DND-41 (cell line): ENCODE measurements at regions not wholly inside any gene's neighbourhood (a gene's known extent, or its start where the extent isn't known, plus 50 kb on each side); places are given as distances from the start of the nearest gene placed in this dataset.

ENCODE experiments used
- ATAC-seq: fragments of 200-7000 bp; cut with Tn5 transposase; 3 replicates; pipeline ENCODE4 v1.9.1; 2021; ENCODE audit warnings: low read depth; ENCODE audit not compliant: insufficient read depth
- DNase-seq: peaks from one replicate; pipeline ENCODE4 v3.0.0-alpha.2; 2020
- H2AFZ ChIP-seq: 2 replicates; pipeline ENCODE4 v1.6.0; 2012; ENCODE audit warnings: low read depth, low read length
- H3K27ac ChIP-seq: 2 replicates; pipeline ENCODE4 v1.5.1; 2012; ENCODE audit warnings: low read length, inconsistent platforms
- H3K27me3 ChIP-seq: fragments of 200-600 bp; sonication (generic); 2 replicates; pipeline ENCODE4 v1.6.0; 2012; ENCODE audit warnings: low read length, mild to moderate bottlenecking, inconsistent platforms; ENCODE audit not compliant: insufficient read depth, poor library complexity
- H3K36me3 ChIP-seq: 2 replicates; pipeline ENCODE4 v1.5.1; 2012; ENCODE audit warnings: low read length, inconsistent platforms; ENCODE audit not compliant: insufficient read depth
- H3K4me1 ChIP-seq: 2 replicates; pipeline ENCODE4 v1.5.1; 2012; ENCODE audit warnings: mild to moderate bottlenecking, low read length; ENCODE audit not compliant: insufficient read depth
- H3K4me2 ChIP-seq: 2 replicates; pipeline ENCODE4 v1.6.0; 2012; ENCODE audit warnings: mild to moderate bottlenecking, moderate library complexity, low read length, inconsistent platforms; ENCODE audit not compliant: insufficient read depth
- H3K4me3 ChIP-seq, 2 experiments: fragments of 200-600 bp in 1 of 2; shearing (Covaris generic) in 1 of 2; 2 replicates each; pipeline ENCODE4 v1.5.1; 2012 to 2016; ENCODE audit warnings: inconsistent platforms in 2 of 2, low read length in 2 of 2, mild to moderate bottlenecking in 2 of 2, low read depth in 1 of 2, moderate library complexity in 1 of 2
- H3K79me2 ChIP-seq: 2 replicates; pipeline ENCODE4 v1.6.0; 2012; ENCODE audit warnings: low read length, inconsistent platforms; ENCODE audit not compliant: insufficient read depth
- H3K9ac ChIP-seq: 2 replicates; pipeline ENCODE4 v1.6.0; 2012; ENCODE audit warnings: low read depth, mild to moderate bottlenecking, inconsistent platforms, low read length, moderate library complexity
- H3K9me3 ChIP-seq: 2 replicates; pipeline ENCODE4 v1.5.1; 2012; ENCODE audit warnings: low read length, moderate library complexity, mild to moderate bottlenecking, inconsistent platforms; ENCODE audit not compliant: insufficient read depth, severe bottlenecking
- H4K20me1 ChIP-seq: 2 replicates; pipeline ENCODE4 v1.6.0; 2012; ENCODE audit warnings: low read length; ENCODE audit not compliant: insufficient read depth
- EZH2 ChIP-seq: IDR thresholded peaks from 3 replicates; pipeline ENCODE4 v1.6.1; 2012; ENCODE audit warnings: borderline replicate concordance, low read depth, mild to moderate bottlenecking, moderate library complexity, low read length, inconsistent platforms; ENCODE audit not compliant: severe bottlenecking
- TF ChIP-seq, protein P1 (sequence below): IDR thresholded peaks from 2 replicates; pipeline ENCODE4 v1.5.1; 2012; ENCODE audit warnings: borderline replicate concordance, low read length, moderate library complexity, mild to moderate bottlenecking; ENCODE audit not compliant: poor library complexity, severe bottlenecking; ENCODE audit errors: extremely low read depth

- H3K27ac ChIP-seq: no peak overlapping the region
- no peak for TF ChIP-seq EZH2
- TF ChIP-seq, protein P1, sequence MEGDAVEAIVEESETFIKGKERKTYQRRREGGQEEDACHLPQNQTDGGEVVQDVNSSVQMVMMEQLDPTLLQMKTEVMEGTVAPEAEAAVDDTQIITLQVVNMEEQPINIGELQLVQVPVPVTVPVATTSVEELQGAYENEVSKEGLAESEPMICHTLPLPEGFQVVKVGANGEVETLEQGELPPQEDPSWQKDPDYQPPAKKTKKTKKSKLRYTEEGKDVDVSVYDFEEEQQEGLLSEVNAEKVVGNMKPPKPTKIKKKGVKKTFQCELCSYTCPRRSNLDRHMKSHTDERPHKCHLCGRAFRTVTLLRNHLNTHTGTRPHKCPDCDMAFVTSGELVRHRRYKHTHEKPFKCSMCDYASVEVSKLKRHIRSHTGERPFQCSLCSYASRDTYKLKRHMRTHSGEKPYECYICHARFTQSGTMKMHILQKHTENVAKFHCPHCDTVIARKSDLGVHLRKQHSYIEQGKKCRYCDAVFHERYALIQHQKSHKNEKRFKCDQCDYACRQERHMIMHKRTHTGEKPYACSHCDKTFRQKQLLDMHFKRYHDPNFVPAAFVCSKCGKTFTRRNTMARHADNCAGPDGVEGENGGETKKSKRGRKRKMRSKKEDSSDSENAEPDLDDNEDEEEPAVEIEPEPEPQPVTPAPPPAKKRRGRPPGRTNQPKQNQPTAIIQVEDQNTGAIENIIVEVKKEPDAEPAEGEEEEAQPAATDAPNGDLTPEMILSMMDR: no peak
- H3K9ac ChIP-seq: no peak overlapping the region
- peaks cover 3% of the 10 kb centered on the region for H3K4me1 ChIP-seq
- H3K9me3 ChIP-seq: no peaks in the 10 kb centered on the region
- H3K4me3 ChIP-seq: no peak overlapping the region
- H4K20me1 ChIP-seq: no peaks in the 10 kb centered on the region
- no peak for ATAC-seq
- no peaks in the 10 kb centered on the region for H3K36me3 ChIP-seq
- H3K27me3 ChIP-seq: no peaks in the 10 kb centered on the region
- H3K79me2 ChIP-seq: no peaks in the 10 kb centered on the region
- no peak overlapping the region for H3K4me2 ChIP-seq
- no peak for DNase-seq
- no peak overlapping the region for H2AFZ ChIP-seq
Measured at GRCh38 chr17:55561973-55562495, 50.8 kb upstream of the SMIM36 start.

DNA sequence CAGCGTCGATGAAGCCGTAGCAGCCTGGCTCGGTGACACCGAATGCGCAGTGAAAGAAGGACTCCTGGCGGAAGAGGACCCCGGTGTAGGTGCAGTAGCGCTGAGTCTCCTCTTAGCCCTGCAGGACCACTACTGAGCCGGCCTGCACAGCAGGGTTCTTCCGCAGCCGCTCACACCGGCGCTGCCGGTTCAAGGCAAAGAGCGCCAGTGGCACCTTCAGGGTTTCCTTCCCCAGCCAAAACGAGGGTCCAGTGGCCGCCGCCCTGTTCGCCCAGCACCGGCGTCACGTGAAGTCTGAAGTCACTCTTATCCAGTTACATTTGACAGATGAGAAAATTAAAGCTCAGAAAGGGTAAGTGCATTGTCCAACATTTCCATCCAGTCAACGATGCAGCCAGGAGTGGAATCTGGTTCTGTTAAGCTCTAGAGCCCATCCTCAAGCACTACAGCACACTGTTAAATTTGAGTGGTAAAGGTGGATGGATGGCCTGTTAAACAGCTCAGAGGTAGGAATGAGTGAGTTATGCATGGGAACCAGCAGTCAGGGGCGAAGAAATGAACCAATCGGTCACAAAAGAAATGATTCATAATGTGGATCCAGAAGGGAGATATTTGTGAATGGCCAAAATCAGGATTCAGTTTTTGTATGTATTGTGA, 50.2 kb upstream of the SMIM36 start:
- no peak for ATAC-seq
- H3K36me3 ChIP-seq: no peaks in the 10 kb centered on the region
- H3K27ac ChIP-seq: no peak overlapping the region

More for the DNA sequence above, 50.2 kb upstream of the SMIM36 start:
- Histone ChIP-seq H3K27me3 (no peaks in the 10 kb centered on the region), H2AFZ (no peak overlapping the region), H3K4me3 (no peak overlapping the region), H3K79me2 (no peaks in the 10 kb centered on the region), H3K4me1 (no peaks in the 10 kb centered on the region), H3K4me2 (no peak overlapping the region), H3K9ac (no peak overlapping the region), H3K9me3 (no peaks in the 10 kb centered on the region), H4K20me1 (no peaks in the 10 kb centered on the region)
- no peak for DNase-seq
- no peak for TF ChIP-seq EZH2
- TF ChIP-seq, protein P1: no peak
